H9 (cell line): ENCODE measurements at regions not wholly inside any gene's neighbourhood (a gene's known extent, or its start where the extent isn't known, plus 50 kb on each side); places are given as distances from the start of the nearest gene placed in this dataset.
A peak's percentile ranks its signal among the peaks of the same experiment; 100 is the strongest.

Source experiments
- DNase-seq: peaks from one replicate; pipeline ENCODE4 v3.0.0-alpha.2; 2017
- H2AFZ ChIP-seq: one replicate; pipeline ENCODE4 v1.6.1; 2013; ENCODE audit warnings: mild to moderate bottlenecking, low read length, control low read depth, moderate library complexity
- H2AK5ac ChIP-seq: 2 replicates; pipeline ENCODE4 v1.6.1; 2013; ENCODE audit warnings: low read length, control low read depth, mixed read lengths; ENCODE audit not compliant: insufficient read length
- H2BK120ac ChIP-seq: one replicate; pipeline ENCODE4 v1.6.1; 2013; ENCODE audit warnings: low read depth, mild to moderate bottlenecking, low read length, control low read depth, inconsistent platforms; ENCODE audit not compliant: poor library complexity, severe bottlenecking
- H2BK12ac ChIP-seq: 2 replicates; pipeline ENCODE4 v1.6.1; 2013; ENCODE audit warnings: low read length, control low read depth, mixed read lengths, low read depth; ENCODE audit not compliant: insufficient read length
- H2BK15ac ChIP-seq: 2 replicates; pipeline ENCODE4 v1.6.1; 2013; ENCODE audit warnings: low read depth, low read length, control low read depth
- H2BK20ac ChIP-seq: one replicate; pipeline ENCODE4 v1.6.1; 2013; ENCODE audit warnings: low read depth, mild to moderate bottlenecking, low read length, control low read depth, inconsistent platforms; ENCODE audit not compliant: poor library complexity, severe bottlenecking
- H2BK5ac ChIP-seq: 2 replicates; pipeline ENCODE4 v1.6.1; 2013; ENCODE audit warnings: low read length, control low read depth, mixed read lengths; ENCODE audit not compliant: insufficient read length
- H3K14ac ChIP-seq: 2 replicates; pipeline ENCODE4 v1.6.1; 2013; ENCODE audit warnings: low read length, control low read depth; ENCODE audit not compliant: insufficient read depth
- H3K18ac ChIP-seq: 2 replicates; pipeline ENCODE4 v1.6.1; 2013; ENCODE audit warnings: low read depth, mild to moderate bottlenecking, mixed read lengths, low read length, control low read depth; ENCODE audit not compliant: insufficient read length
- H3K23ac ChIP-seq: 2 replicates; pipeline ENCODE4 v1.6.1; 2013; ENCODE audit warnings: low read length, control low read depth, mixed read lengths, low read depth; ENCODE audit not compliant: insufficient read length
- H3K23me2 ChIP-seq: 2 replicates; pipeline ENCODE4 v1.6.1; 2013; ENCODE audit warnings: low read depth, mild to moderate bottlenecking, mixed read lengths, low read length, control low read depth; ENCODE audit not compliant: insufficient read length, poor library complexity, severe bottlenecking
- H3K27ac ChIP-seq: 2 replicates; pipeline ENCODE4 v1.5.1; 2013; ENCODE audit warnings: low read length, control low read depth, mixed read lengths, low read depth; ENCODE audit not compliant: insufficient read length
- H3K27me3 ChIP-seq: 2 replicates; pipeline ENCODE4 v1.6.1; 2013; ENCODE audit warnings: low read length, control low read depth, inconsistent platforms; ENCODE audit not compliant: insufficient read depth
- H3K4ac ChIP-seq: 2 replicates; pipeline ENCODE4 v1.6.1; 2013; ENCODE audit warnings: low read depth, mild to moderate bottlenecking, control low read depth, inconsistent platforms, low read length, moderate library complexity
- H3K4me1 ChIP-seq: 2 replicates; pipeline ENCODE4 v1.6.1; 2013; ENCODE audit warnings: low read length, control low read depth, inconsistent platforms; ENCODE audit not compliant: insufficient read depth
- H3K4me2 ChIP-seq: 2 replicates; pipeline ENCODE4 v1.6.1; 2013; ENCODE audit warnings: low read length, control low read depth, mixed read lengths; ENCODE audit not compliant: insufficient read length, insufficient read depth
- H3K56ac ChIP-seq: 2 replicates; pipeline ENCODE4 v1.6.1; 2013; ENCODE audit warnings: low read depth, mild to moderate bottlenecking, mixed read lengths, low read length, control low read depth; ENCODE audit not compliant: insufficient read length
- H3K79me1 ChIP-seq: 2 replicates; pipeline ENCODE4 v1.6.1; 2013; ENCODE audit warnings: low read depth, mild to moderate bottlenecking, moderate library complexity, low read length, control low read depth, inconsistent platforms; ENCODE audit not compliant: insufficient read depth, poor library complexity, severe bottlenecking
- H3K79me2 ChIP-seq: 2 replicates; pipeline ENCODE4 v1.6.1; 2013; ENCODE audit warnings: low read length, control low read depth, inconsistent platforms; ENCODE audit not compliant: insufficient read depth
- H3K9ac ChIP-seq: 2 replicates; pipeline ENCODE4 v1.6.1; 2013; ENCODE audit warnings: low read length, control low read depth, mixed read lengths; ENCODE audit not compliant: insufficient read length; ENCODE audit errors: extremely low read depth
- H3K9me3 ChIP-seq: one replicate; pipeline ENCODE4 v1.6.1; 2013; ENCODE audit warnings: low read depth, low read length, inconsistent platforms; ENCODE audit not compliant: control insufficient read depth
- H3T11ph ChIP-seq: one replicate; pipeline ENCODE4 v1.6.1; 2013; ENCODE audit warnings: mild to moderate bottlenecking, low read length, control low read depth, inconsistent platforms
- H4K20me1 ChIP-seq: one replicate; pipeline ENCODE4 v1.6.1; 2013; ENCODE audit not compliant: control insufficient read depth, insufficient read length, insufficient read depth
- H4K5ac ChIP-seq: 2 replicates; pipeline ENCODE4 v1.6.1; 2013; ENCODE audit warnings: low read depth, mild to moderate bottlenecking, mixed read lengths, low read length, control low read depth; ENCODE audit not compliant: insufficient read length
- H4K8ac ChIP-seq: replicated peaks from 2 replicates; pipeline ENCODE4 v1.6.1; 2013; ENCODE audit warnings: low read length, control low read depth, mixed read lengths, low read depth; ENCODE audit not compliant: insufficient read length
- H4K91ac ChIP-seq: 2 replicates; pipeline ENCODE4 v1.6.1; 2013; ENCODE audit warnings: low read depth, mild to moderate bottlenecking, moderate library complexity, mixed read lengths, low read length, control low read depth; ENCODE audit not compliant: insufficient read length
- H3K27ac Mint-ChIP-seq, 3 experiments: 2 replicates in 2 of 3; 3 replicates in 1 of 3; pipeline ENCODE4 v1.8.0; 2020 to 2021; ENCODE audit warnings: mixed read lengths in 3 of 3, mild to moderate bottlenecking in 1 of 3, moderate library complexity in 1 of 3
- H3K27me3 Mint-ChIP-seq: 2 replicates; pipeline ENCODE4 v1.8.0; 2021; ENCODE audit warnings: low read depth, mild to moderate bottlenecking, moderate library complexity, mixed read lengths
- H3K36me3 Mint-ChIP-seq, 3 experiments: 2 replicates in 2 of 3; 3 replicates in 1 of 3; pipeline ENCODE4 v1.8.0; 2020 to 2021; ENCODE audit warnings: low read depth in 3 of 3, mixed read lengths in 3 of 3; ENCODE audit not compliant: insufficient read depth in 1 of 3
- H3K4me1 Mint-ChIP-seq, 2 experiments: 2 replicates each; pipeline ENCODE4 v1.8.0; 2020; ENCODE audit warnings: mixed read lengths in 2 of 2
- H3K4me3 Mint-ChIP-seq, 2 experiments: 2 replicates in 1 of 2; 3 replicates in 1 of 2; pipeline ENCODE4 v1.8.0; 2020 to 2021; ENCODE audit warnings: mild to moderate bottlenecking in 2 of 2, mixed read lengths in 2 of 2, moderate library complexity in 1 of 2
- H3K9me3 Mint-ChIP-seq, 2 experiments: 2 replicates in 1 of 2; 3 replicates in 1 of 2; pipeline ENCODE4 v1.8.0; 2020; ENCODE audit warnings: mild to moderate bottlenecking in 2 of 2, mixed read lengths in 2 of 2, moderate library complexity in 1 of 2
- CTCF ChIP-seq: fragments of 200-600 bp; sonication (generic); conservative IDR thresholded peaks from 3 replicates; pipeline ENCODE4 v1.8.0; 2021; ENCODE audit warnings: antibody characterized with exemption, mild to moderate bottlenecking
- WGBS: extraction: QIAGEN DNeasy Blood & Tissue Kit; methylation state at CpG from one replicate; pipeline ENCODE4 v1.1.7; 2013; ENCODE audit warnings: missing lambda C conversion rate, low lambda C conversion rate, mixed read lengths; ENCODE audit not compliant: insufficient read length; ENCODE audit errors: extremely low coverage; 5-methylcytosine and 5-hydroxymethylcytosine counted together

- Histone ChIP-seq H3K4me1 (no peaks in the 10 kb centered on the region), H2BK12ac (no peak overlapping the region), H3K79me1 (no peaks in the 10 kb centered on the region), H2BK20ac (no peak overlapping the region), H2BK120ac (no peak overlapping the region), H3K79me2 (no peaks in the 10 kb centered on the region), H3K18ac (no peak overlapping the region), H3K14ac (no peak overlapping the region), H4K20me1 (no peaks in the 10 kb centered on the region), H4K5ac (no peak overlapping the region), H3K9ac (no peak overlapping the region), H3K27me3 (no peaks in the 10 kb centered on the region), H3T11ph (no peak overlapping the region), H3K27ac (no peak overlapping the region), H3K4ac (no peak overlapping the region), H2AFZ (no peak overlapping the region), H3K56ac (no peak overlapping the region), H3K23me2 (no peaks in the 10 kb centered on the region), H2BK15ac (no peak overlapping the region), H3K4me2 (no peak overlapping the region), H4K91ac (no peak overlapping the region), H2AK5ac (no peak overlapping the region), H3K9me3 (no peaks in the 10 kb centered on the region), H4K8ac (no peak overlapping the region), H3K23ac (no peak overlapping the region), H2BK5ac (no peak overlapping the region)
- no peaks in the 10 kb centered on the region for H3K27me3 Mint-ChIP-seq
- WGBS: no CpG with 5 or more reads among the region's 5 CpGs
- peaks cover 19 to 26% of the 10 kb centered on the region in 2 experiments for H3K4me1 Mint-ChIP-seq
- no peak for TF ChIP-seq CTCF
- H3K9me3 Mint-ChIP-seq: no peaks in the 10 kb centered on the region
- peak overlapping the region in 1 of 3 experiments; percentile 27; a peak in 1 of 7 replicates for H3K27ac Mint-ChIP-seq
- no peak for DNase-seq
- H3K4me3 Mint-ChIP-seq: no peak overlapping the region
- no peaks in the 10 kb centered on the region; a peak in 1 of 7 replicates for H3K36me3 Mint-ChIP-seq
Measured at GRCh38 chr5:74501674-74502478, 138.7 kb downstream of the ENC1 start.
